SK-N-MC (cell line): ENCODE measurements at regions not wholly inside any gene's neighbourhood (a gene's known extent, or its start where the extent isn't known, plus 50 kb on each side); places are given as distances from the start of the nearest gene placed in this dataset.

ENCODE experiments used
- EZH2 ChIP-seq: fragments of 200-600 bp; sonication (generic); IDR thresholded peaks from one replicate; pipeline ENCODE4 v1.6.1; 2017; ENCODE audit warnings: antibody characterized with exemption
- FOXP2 ChIP-seq: optimal IDR thresholded peaks from 2 replicates; pipeline ENCODE3; 2011; ENCODE audit warnings: mild to moderate bottlenecking, moderate library complexity; ENCODE audit not compliant: insufficient read depth; ENCODE audit errors: extremely low read length, control extremely low read depth
- POLR2AphosphoS5 ChIP-seq: IDR thresholded peaks from 2 replicates; pipeline ENCODE4 v1.6.1; 2012; ENCODE audit warnings: mild to moderate bottlenecking, low read depth, low read length, borderline replicate concordance

DNA sequence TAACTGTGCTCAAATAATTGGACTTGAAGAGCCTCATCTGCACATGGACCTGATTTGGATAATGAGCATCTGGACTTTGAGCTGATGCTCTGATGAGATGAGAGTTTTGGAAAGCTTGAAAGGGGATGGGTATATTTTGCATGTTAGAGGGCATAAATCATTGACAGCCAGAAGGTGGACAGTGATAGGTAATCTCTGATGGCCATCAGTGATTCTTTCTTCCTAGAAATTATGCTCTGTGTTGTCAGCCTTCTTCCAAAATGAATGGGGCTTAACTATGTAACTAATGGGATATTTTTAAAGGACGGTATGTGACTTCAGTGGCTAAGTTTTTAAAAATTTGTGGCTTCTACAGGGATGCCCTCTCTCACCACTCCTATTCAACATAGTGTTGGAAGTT, 334.0 kb downstream of the PTTG2 start:
- TF ChIP-seq POLR2AphosphoS5, result no peak
- TF ChIP-seq EZH2, result no peak
- TF ChIP-seq FOXP2, result no peak
